HFF-Myc (cell line): ENCODE measurements at regions not wholly inside any gene's neighbourhood (a gene's known extent, or its start where the extent isn't known, plus 50 kb on each side); places are given as distances from the start of the nearest gene placed in this dataset.

ENCODE experiments used
- DNase-seq: peaks from one replicate; pipeline ENCODE4 v3.0.0-alpha.2; 2011; ENCODE audit warnings: low read depth; ENCODE audit errors: extremely low read depth
- H3K4me3 ChIP-seq: replicated peaks from 2 replicates; pipeline ENCODE4 v1.5.1; 2011; ENCODE audit warnings: low read depth, mild to moderate bottlenecking, control low read depth, low read length
- CTCF ChIP-seq: IDR thresholded peaks from 2 replicates; pipeline ENCODE4 v1.5.1; 2012; ENCODE audit warnings: mild to moderate bottlenecking, low read depth, low read length, control low read depth; ENCODE audit errors: missing control alignments

DNA sequence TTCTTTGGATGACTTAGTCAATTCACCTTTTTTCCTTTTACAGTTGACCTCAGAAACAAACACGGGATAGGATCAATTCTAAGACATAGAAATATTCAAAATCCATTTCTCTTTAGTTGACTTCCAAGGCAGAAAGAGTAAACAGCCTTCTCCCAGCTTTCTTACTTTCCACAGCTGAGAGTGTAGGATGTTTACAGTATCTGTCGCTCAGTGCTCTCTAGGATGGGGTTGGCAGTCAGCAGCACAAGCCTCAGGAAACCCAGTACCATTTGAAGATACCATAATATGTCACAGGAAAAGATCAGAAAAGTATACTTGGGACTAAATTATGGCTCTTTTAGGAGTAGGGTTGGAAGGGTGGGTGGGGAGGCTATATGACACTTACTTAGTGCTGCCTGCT is 88.2 kb downstream of the OGFRL1 start:
- TF ChIP-seq CTCF = no peak
- no peak for DNase-seq
- H3K4me3 ChIP-seq = no peak overlapping the region

GRCh38 chr6:71383476-71383875 is 94.9 kb downstream of the OGFRL1 start:
- no peak overlapping the region for H3K4me3 ChIP-seq
- TF ChIP-seq CTCF = no peak
- no peak for DNase-seq

DNA sequence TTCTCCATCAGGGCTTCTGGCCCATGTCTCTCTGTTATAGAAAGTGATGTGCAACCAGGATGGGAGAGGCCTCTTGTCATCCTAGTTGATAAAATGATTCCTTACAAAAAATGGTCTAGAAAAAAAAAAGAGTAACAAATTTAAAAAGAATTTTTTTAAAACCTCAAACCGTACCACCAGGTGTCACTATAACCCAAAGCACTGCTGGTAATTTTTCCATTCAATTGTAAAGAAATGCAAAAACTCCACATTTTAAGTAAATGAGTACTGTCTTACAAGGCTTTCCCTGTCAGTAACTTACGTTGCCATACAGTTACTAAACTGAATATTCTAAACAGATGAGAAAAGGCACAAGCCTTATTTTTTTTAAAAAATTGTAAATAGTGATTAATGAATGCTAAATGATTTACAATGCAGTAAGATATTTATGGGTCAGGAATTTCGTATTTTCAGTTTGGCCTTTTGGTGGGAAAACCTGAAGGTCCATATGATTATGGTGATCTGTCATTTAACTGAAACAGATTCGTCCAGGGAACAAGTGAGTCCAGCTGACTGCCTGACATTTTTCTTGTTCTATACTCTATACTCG is 95.4 kb downstream of the OGFRL1 start:
- no peak overlapping the region for H3K4me3 ChIP-seq
- DNase-seq = no peak
- peak; percentile 38 for TF ChIP-seq CTCF

DNA sequence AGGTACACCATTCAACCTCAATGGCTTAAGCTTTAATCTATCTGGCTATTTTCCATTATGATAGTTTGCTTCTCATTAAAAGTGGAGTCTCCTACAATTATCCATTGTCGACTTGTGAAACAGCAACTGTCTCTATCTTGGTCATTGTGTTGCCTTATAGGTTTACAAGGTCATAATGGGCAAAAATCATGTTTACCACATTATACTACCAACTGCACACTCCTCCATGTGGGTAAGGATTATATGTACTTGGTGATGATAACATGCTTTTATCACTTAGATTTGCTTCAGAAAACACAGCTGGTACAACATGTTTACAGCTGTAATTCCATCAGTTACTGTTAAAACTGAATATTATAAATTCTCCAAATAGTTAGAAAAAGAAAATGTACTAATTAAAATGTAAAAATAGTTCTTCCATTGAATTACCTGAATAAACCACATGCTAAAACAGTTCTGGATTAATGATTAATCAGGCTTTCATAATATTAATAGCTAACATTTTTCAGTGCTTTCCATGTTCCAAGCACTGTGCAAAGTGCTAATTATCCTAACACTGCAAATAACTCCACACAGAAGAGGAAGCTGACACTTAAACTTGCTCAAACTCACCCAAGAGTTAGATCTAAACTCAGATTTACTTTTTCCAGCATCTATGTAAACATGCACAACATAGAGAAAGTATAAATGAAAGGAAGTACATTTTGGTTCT is 96.7 kb downstream of the OGFRL1 start:
- no peak overlapping the region for H3K4me3 ChIP-seq
- no peak for DNase-seq
- no peak for TF ChIP-seq CTCF

DNA sequence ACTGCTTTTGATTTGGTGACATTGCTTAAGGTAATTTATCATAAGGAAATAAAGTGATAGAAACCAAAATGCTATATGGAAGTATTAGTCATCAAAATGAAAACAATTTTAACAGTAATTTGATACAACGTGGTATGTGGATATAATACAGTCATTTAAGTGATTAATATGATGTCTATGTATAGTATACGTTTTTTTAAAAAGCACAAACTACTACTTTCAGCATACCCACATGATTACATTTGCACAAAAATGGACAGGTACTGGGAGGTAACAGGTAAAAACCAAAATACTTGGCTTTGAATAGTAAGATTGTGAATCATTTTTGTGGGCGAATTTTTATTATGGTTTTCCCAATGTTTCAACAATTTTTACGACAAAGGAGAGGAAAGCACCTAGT is 97.6 kb downstream of the OGFRL1 start:
- DNase-seq = no peak
- no peak overlapping the region for H3K4me3 ChIP-seq
- no peak for TF ChIP-seq CTCF

- DNase-seq = no peak
- no peak for TF ChIP-seq CTCF
- H3K4me3 ChIP-seq = no peak overlapping the region
Observed at GRCh38 chr6:71387179-71387578, 98.6 kb downstream of the OGFRL1 start.
